GM12872 (cell line): ENCODE measurements at regions not wholly inside any gene's neighbourhood (a gene's known extent, or its start where the extent isn't known, plus 50 kb on each side); places are given as distances from the start of the nearest gene placed in this dataset.

Experiments
- TF ChIP-seq, protein P1 (sequence below): IDR thresholded peaks from 3 replicates; pipeline ENCODE4 v1.5.1; 2011; ENCODE audit warnings: low read depth, mild to moderate bottlenecking, low read length, moderate library complexity; ENCODE audit not compliant: insufficient read depth

DNA sequence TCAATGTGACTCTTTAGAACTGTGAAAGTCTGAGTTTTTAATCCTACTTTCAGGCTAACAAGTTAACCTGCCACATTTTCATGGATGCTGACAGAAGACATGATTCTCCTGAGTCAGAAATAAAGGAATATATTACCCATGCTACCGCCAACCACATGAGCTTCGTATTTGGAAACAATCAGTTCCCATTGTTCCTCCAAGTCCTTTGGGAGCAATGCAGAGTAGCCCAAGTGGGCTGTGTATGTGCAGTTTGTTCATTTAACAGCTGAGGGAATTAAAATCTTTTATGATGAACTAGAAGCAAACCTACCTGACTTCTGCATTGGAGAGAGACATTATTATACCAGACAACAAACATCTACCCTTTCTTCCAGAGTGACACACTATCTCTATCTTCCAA lies 169.3 kb upstream of the BET1 start:
- TF ChIP-seq, protein P1, sequence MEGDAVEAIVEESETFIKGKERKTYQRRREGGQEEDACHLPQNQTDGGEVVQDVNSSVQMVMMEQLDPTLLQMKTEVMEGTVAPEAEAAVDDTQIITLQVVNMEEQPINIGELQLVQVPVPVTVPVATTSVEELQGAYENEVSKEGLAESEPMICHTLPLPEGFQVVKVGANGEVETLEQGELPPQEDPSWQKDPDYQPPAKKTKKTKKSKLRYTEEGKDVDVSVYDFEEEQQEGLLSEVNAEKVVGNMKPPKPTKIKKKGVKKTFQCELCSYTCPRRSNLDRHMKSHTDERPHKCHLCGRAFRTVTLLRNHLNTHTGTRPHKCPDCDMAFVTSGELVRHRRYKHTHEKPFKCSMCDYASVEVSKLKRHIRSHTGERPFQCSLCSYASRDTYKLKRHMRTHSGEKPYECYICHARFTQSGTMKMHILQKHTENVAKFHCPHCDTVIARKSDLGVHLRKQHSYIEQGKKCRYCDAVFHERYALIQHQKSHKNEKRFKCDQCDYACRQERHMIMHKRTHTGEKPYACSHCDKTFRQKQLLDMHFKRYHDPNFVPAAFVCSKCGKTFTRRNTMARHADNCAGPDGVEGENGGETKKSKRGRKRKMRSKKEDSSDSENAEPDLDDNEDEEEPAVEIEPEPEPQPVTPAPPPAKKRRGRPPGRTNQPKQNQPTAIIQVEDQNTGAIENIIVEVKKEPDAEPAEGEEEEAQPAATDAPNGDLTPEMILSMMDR, result no peak

DNA sequence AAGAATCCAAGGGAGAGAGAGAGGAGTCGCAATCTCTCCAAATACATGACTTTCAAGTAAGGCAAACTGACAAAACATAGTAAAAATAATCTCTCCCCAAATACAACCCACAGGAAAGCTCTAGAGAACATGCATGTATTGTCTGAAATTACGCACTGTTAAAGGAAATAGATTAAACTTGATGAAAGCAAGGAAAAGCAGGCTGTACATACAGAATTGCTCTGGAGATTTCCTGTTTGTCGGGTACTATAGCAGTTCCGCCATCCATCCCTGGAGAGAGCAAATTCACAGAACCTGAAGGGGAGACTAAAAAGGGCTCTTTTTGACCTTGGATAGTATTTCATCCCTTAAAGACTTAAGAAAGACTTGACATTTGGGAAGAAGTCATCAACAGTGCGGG lies 170.2 kb upstream of the BET1 start:
- TF ChIP-seq, protein P1, result no peak

DNA sequence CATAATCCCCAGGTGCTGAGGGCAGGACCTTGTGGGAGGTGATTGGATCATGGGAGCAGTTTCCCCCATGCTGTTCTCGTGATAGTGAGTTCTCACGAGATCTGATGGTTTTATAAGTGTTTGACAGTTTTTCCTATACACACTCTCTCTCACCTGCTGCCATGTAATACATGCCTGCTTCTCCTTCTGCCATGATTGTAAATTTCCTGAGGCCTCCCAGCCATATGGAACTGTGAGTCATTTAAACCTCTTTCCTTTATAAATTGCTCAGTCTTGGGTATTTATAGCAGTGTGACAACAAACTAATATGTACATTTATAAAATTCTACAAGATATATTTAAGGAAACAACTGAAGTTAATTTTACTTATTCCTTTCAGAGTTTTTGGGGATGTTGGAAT lies 170.8 kb upstream of the BET1 start:
- TF ChIP-seq, protein P1, result no peak

DNA sequence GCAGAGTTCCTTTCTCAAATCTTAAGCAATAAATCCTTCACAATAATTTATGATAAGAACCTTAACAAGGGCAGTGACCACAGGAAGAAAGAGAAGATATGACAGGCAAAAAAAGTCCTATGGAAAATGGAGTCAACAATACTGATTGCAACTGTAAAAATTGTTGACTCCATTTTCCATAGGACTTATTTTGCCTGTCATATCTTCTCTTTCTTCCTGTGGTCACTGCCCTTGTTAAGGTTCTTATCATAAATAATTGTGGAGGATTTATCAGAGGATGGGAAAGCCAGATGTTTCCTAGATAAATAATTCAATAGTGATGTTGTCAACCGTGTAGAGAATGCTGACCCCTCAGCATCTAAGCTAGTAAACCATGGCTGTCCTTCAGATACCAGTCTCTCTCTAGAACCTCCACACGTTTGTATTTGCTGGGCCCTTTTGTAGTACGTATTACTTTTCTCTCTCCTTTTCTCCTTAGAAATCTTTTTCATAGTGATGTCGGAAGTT lies 172.6 kb upstream of the BET1 start:
- TF ChIP-seq, protein P1, result no peak

DNA sequence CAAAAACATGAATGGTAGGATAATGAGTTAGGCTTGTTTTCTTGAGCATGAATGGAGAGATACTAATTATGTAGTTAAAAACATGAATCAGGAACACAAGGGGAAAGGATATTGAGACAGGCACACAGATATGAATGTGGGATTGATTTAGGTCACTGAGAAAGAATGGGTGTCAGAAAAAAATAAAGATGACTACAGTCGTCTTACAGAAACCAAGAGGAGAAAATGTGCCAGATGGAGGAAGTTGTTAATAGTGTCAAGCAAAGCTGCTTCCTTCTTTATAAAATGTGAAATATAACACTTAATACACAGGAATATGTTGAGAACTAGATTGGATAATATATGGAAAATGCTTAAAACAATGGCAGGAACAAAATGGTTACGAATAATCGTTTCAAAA lies 173.3 kb upstream of the BET1 start:
- TF ChIP-seq, protein P1, result no peak

DNA sequence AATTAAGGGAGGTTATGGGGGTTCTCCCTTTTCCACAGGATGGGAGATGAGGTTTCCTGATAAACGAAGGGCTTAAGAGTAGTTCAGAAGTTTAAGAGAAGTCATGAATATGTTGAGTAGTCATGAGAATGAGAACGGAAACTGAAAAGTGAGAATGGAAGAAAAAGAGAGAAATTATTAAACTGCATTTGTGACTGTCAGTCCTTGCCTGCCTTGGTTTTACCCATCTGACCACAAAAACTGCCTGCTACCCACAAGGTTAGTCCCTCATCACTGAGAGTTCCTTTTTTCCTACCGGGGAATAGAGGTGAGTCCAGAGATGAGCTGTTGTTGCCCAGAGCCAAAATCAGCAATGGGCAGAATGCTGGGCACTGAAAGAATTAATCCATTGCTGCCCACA lies 174.1 kb upstream of the BET1 start:
- TF ChIP-seq, protein P1, result no peak

DNA sequence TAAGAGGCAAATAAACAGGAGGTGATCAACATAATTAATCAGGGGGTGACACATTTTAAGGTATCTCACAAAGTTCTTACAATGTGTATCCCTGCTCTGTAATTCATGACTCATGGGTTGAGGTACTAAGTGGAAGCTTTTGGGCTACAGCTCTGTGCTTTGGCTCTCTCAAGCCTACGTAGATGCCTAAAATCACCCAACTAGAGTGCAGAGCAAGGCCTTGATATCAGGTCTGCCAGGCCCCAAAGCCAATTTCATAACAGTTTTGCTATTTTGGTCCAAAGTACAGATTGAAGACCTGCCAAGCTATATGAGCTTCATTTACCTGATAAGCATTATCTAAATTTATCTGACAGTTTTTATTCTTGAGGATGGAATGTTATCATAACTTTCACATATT lies 175.3 kb upstream of the BET1 start:
- TF ChIP-seq, protein P1, result no peak

DNA sequence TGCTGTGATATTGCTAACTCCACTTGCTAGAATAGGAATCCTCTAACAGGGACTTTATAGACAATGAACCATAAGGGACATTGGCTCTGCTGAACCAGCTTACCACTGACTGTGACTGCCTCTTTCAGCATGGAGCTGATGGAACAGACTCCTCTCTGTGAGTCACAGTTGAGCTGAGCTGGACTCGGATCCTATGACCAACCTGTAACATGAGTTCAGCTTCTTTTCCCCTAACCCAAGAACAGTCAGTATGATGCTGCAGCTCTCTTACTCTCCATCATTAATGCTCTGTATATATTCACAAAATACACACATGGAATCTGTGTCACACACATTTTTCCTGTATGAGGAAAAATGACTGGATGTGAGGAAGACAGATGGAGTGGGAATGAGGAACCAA lies 177.9 kb upstream of the BET1 start:
- TF ChIP-seq, protein P1, result no peak
